CD4-positive, alpha-beta T cell treated with Interleukin-21 for 1 hour (primary cell): ENCODE measurements at regions not wholly inside any gene's neighbourhood (a gene's known extent, or its start where the extent isn't known, plus 50 kb on each side); places are given as distances from the start of the nearest gene placed in this dataset.
"Not testable (repeated sequence)": the region's sequence is repeated elsewhere in the genome, so short reads cannot be mapped to it uniquely, and the experiment has no call there.

Source experiments
- DNase-seq: peaks from one replicate; pipeline ENCODE4 v3.0.0-alpha.2; 2020

DNA sequence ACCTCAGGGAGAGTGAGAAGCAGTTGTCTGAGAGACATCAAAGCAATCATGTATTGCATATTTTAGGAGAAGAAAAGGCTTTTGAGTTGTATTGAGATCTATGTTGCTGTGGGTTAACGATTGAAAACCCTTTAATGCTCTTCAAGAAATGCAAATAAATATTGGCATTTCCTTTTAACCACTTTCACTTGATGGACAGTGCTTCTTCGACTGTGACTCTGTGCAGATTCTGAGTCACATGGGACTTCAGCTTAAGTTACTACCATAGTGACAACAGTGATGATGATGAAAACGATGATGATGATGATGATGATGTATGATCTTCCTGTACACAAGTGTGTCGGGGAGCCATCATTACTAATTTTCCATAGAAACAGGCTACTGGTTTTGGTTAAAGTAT, 181.8 kb downstream of the AKAIN1 start:
- DNase-seq, result no peak

DNA sequence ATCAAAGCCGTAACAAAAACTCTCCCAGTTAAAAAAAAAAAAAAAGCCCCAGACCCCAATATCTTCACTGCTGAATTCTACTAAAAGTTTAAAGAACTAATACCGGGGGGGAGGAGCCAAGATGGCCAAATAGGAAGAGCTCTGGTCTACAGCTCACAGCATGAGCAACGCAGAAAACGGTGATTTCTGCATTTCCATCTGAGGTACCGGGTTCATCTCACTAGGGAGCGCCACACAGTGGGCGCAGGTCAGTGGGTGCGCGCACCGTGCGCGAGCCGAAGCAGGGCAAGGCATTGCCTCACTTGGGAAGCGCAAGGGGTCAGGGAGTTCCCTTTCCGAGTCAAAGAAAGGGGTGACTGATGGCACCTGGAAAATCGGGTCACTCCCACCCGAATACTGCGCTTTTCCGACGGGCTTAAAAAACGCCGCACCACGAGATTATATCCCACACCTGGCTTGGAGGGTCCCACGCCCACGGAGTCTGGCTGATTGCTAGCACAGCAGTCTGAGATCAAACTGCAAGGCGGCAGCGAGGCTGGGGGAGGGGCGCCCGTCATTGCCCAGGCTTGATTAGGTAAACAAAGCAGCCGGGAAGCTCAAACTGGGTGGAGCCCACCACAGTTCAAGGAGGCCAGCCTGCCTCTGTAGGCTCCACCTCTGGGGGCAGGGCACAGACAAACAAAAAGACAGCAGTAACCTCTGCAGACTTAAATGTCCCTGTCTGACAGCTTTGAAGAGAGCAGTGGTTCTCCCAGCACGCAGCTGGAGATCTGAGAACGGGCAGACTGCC, 192.8 kb downstream of the AKAIN1 start:
- DNase-seq, result not testable (repeated sequence)

DNA sequence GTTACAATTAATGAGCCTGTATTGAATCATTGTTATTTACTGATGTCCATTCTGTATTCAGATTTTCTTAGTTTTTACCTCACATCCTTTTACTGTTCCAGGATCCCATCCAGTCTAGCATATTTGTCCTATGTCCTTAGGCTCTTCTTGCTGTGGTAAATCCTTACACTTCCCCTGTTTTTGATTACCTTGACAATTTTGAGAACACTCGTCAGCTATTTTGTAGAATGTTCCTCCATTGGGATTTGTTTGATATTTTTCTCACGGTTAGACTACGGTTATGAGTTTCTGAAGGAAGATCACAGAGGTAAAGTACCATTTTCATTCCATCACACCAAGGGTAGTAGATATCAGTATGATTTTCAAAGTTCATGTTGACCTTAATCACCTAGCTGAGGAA, 202.3 kb downstream of the AKAIN1 start:
- DNase-seq, result no peak

DNA sequence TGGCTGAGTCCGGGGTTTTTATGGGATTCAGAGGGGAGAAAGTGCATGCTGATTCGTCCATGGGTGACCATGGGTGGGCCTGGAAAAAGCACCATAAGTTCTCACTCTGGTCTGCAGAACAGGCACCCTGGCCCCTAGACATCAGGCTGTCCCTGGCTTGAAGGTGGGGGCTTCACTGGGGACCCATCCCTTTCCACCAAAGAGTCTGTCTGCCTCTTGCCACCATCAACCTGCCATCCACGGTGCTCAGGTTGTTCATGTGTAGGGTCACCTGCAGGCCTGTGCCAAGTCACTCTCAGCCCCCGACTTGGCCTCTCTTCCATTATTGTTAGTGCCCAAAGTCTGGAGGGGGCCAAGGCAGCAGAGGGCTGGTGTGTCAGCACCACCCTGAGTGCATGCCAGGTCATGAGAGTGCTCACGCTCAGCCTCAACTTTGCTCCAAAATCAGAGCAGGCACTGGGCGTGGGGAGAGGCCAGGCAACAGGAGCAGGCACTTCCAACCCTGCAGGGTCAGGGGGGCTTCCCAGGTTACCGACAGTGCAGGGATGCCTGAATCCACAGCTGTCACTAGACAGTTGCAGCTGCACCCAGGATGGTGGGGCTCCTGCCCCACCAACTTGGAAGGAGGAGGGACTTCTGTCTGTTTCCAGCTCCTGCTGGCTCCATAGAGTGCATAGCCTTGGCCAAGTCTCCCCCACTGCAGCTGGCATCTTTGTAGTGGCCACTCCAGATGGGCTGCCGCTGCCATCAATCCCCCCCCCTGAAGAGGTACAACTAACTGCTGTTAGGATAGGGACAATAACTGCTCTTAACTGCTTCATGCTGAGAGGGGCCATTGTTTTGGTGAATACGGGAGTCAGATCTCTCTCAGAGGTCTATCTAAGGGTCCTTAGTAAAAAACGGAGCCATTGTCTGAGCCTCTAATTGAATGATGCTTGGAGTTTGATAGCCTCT, 209.3 kb downstream of the AKAIN1 start:
- no peak for DNase-seq

DNA sequence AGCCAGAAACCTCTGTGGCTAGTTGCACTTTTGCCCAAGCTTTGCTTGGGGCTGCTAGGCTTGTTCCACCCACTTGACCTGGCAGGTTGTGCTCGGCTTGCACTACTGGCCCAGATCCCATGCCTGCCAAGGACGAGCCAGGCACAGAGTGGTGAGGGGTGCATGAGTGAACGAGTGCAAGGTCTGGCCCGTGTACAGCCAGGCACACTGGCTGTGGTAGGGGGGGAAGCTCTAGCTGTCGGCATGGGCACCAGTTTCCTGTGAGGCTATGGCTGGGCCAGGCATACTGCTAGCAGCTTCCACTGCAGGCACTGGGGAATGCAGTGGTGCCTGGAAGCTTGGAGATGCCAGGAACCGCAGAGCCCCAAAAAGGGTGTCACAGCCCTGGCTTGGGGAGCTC, 210.4 kb downstream of the AKAIN1 start:
- no peak for DNase-seq

DNA sequence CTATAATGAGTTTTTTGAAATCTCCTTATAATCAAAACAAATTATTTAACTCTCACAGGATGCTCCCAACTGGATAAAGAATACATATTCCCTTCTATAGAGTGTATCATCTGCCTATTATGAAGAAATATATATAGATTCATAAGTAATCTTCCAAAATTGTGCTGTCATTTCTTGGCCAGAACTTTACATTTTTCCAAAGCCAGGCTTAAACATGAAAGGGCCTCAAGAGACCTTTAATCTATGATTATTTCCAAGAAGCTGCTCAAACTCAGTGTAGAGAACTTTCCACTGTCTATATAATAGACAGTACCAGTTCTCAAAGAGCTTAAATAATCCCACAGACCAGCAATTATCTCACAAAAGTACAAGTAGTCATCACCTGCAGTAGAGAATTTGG, 211.0 kb downstream of the AKAIN1 start:
- DNase-seq, result no peak

DNA sequence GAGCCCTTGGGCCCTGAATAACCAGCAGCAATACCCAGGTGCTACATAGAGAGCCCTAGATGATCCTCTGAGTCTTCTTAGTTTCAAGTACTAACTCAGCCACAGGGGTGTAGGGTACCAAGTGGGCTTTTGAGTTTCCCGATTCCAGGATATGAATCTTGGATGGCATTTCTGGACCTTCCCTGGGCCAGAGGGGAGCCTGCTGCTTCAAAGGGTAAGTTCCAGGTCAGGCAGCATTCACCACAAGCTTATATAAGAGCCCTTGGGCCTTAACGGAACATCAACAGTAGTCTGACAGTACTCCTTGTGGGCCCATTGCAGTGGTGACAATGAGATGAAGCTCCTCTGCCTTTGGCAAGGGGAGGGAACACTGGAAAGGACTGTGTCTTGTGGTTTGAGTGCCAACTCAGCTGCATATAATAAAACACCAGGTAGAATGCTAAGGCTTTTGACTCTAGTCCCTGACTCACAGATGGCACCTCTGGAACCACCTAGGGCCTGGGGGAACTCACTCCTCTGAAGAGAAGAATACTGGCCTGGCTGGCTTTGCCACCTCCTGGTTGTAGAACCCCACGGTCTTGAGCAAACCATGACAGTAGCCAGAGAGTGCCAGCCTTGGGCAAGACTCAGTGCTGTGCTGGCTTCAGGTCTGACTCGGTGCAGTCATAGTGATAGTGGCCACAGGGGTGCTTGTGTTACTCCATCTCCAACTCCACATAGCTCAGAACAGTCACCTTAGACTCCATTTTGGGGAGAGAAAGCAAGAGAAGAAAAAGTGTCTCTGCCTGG, 235.7 kb downstream of the AKAIN1 start:
- no peak for DNase-seq

DNA sequence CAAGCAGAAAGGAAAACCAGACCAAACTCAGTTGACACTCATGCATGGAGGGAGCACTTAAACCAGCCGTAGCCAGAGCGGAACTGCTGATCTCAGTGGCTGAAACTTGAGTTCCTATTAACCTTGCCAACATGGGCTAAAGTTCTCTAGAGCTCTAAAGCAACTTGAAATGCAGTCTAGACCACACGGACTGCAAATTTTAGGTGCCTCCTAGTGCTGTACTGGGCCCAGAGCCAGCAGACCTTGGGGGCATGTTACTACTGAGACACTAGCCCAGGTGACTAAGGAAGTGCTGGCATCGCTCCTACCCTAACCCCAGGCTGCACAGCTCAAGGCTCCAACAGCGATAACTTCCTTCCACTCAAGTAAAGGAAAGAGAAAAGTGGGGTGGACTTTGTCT, 236.5 kb downstream of the AKAIN1 start:
- no peak for DNase-seq

DNA sequence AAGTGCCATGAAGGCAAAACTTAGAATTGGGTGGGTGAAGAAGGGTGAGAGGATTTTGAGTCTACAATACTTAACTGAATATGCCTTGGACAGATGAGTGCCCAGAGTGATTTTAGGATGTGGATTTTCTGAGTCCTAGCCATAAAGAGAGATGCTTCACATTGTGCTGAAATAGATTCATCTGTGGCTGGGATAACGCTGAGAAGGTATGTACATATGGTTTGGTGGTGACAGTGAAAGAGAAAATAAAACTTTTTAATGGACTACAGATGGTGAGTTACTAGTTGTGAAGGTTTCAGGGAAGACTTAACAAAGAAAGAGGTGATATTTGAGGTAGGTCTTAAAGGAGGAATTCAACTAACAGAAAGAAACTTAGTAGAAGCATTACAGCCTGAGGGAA, 265.8 kb downstream of the AKAIN1 start:
- no peak for DNase-seq

DNA sequence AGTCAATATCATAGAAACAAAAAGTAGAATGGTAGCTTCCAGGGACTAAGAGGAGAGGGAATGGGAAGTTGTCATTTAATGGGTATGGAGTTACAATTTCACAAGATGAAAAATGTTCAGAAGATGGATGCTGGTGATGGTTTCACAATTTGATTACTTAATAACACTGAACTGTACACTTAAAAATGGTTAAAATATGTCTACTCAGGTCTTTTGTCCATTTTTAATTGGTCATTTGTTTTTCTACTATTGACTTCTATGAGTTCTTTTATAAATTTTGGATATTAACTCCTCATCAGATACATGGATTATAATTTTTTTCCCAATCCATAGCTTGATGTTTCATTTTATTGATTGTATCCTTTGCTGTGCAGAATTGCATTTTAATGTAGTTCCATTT, 275.5 kb downstream of the AKAIN1 start:
- DNase-seq, result no peak

DNA sequence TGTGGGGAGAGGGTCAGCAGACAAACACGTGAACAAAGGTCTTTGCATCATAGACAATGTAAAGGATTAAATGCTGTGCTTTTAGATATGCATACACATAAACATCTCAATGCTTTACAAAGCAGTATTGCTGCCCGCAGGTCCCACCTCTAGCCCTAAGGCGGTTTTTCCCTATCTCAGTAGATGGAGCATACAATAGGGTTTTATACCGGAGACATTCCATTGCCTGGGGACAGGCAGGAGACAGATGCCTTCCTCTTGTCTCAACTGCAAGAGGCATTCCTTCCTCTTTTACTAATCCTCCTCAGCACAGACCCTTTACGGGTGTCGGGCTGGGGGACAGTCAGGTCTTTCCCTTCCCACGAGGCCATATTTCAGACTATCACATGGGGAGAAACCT, 279.5 kb downstream of the AKAIN1 start:
- not testable (repeated sequence) for DNase-seq

DNA sequence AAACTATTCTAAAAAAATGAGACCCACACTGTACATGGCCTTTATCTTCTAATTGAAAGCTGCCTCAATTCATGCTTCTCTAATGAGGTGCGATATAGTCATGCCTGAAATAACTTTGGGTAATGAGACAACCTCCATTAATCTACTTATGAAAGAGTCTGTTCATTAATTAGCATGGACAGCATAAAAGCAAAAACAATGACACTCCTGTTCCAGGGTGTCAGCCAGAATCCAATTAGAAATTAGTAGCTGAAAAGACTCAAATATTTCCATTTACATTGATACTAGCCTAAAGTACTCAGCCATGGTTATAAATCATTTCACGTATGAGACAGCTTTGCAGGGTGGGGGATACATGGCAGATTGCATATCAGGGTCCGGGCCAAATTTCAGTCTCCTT, 288.7 kb downstream of the AKAIN1 start:
- no peak for DNase-seq

DNA sequence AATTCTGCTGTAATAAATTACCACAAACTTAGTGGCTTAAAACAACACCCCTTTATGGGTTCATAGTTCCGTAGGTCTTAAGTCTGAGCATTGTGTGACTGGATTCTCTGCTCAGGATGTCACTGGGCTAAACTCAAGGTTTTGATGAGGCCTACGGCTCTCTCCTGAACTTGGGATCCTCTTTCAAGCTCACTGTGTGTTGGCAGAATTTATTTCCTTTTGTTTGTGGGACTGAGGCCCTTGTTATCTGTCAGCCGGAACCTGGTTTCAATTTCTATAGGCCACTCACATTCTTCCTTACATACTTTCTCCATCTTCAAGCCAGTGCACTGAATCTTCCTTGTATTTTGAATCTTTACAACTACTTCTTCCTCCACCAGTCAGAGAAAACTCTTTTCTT, 290.2 kb downstream of the AKAIN1 start:
- no peak for DNase-seq

DNA sequence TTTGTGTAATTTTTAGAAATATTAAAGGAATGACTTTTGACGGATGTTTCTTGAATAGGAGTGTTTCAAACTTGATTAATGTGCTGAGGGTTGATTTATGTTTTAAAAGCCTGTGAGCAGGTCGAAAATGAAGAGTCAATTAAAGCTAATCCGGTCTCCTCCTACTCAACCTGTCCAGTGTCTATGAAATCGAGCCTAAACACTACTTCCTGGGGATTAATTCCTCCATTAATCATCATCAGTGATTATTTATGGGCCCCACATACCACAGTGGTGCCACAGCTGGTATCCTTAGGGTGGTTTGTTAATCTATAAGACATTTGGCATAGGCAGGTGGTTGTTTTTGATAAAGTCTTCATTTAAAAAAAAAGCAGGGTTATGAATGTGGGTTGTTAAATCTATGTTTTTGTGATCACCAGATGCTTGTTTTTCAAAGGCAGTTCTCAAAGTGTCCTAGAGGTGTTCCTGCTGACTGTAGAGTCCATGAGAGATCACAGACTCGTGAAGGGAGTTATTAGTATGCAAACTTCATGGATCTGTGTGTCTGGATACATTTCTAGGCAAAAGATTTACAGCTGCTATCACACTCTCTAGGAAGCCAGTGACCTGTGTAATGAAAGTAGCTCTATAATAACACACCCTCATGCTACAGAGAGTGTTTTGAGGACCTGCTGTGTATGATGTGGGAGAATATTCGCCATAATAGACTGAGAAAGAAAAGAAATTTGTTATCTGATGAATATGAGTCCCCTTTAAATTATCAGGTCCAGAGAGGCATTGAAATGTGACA, 308.6 kb downstream of the AKAIN1 start:
- no peak for DNase-seq

DNA sequence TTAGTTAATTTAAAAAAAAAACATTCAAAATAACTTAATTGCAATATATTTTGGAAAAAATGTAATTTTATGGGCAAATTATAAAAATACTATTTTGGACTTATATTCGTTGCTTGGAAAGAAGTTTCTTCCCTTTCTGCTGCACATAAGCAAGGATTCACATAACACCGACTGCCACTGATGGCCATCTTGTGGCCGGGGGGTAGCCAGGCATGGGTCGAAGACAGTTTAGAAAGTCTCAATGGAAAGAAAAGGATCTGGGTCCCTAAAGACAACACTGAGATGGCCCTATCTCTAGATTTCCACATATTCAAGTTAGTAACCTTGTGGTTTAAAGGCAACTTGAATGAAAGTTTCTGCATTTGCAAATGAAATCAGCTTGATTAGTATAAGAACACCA, 318.6 kb downstream of the AKAIN1 start:
- no peak for DNase-seq

DNA sequence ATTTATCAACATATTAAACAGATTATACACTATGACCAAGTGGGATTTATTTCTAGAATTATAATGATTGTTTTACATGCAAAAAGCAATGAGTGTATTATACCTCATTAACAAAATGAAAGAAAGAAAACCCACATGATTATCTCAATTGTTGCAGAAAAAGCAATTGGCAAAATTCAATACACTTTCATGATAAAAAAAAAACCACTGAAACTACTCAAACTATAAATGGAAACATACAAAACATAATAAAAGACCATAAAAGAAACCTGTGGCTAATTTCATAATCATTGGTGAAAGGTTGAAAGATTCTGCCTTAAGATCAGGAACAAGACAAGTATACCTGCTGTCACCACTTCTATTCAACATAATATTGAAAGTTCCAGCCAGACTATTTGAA, 325.9 kb downstream of the AKAIN1 start:
- no peak for DNase-seq

DNA sequence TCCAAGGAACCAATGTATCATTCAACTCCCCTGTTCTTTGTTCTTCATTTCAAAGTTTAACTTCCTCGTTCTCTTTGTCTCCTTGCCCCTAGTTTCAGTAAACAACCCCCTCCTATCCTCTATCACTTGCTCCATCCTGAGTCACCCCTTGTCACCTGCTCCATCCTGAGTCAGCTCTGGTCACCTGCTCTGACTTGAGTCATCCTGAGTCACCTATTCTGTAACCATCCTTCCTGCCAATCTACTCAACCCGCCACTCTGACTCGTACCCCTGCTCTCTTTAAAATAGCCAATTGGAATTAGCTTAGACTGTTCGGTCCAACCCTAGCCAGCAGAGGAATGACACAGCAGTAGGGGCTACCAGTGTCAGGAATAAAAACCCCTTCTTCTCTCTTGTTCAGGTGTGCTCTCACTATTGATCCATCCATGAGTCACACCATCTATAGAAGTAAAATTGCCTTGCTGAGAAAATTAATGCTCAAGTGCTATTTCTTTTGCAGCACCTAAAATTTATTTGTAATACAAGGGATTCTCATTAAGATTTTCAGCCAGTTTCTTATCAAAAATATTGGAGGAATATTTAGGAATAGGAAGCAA, 326.8 kb downstream of the AKAIN1 start:
- no peak for DNase-seq

DNA sequence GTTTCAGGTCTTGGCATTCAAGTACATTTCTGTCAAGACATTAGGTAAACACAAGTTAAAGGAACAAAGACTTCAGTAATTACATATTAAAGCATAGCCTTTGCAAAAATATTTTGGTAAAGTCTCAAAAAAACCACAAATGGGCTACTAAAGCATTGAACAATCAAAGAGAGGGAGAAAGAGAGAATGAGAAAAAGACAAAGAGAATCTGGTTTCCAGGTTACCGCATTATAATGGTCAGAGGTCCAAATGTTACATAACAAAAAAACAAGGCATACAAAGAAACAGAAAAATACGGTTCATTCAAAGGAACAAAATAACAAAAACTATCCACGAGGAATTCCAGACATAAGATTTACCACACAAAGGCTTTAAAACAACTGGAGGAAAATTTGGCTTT, 327.9 kb downstream of the AKAIN1 start:
- no peak for DNase-seq

DNA sequence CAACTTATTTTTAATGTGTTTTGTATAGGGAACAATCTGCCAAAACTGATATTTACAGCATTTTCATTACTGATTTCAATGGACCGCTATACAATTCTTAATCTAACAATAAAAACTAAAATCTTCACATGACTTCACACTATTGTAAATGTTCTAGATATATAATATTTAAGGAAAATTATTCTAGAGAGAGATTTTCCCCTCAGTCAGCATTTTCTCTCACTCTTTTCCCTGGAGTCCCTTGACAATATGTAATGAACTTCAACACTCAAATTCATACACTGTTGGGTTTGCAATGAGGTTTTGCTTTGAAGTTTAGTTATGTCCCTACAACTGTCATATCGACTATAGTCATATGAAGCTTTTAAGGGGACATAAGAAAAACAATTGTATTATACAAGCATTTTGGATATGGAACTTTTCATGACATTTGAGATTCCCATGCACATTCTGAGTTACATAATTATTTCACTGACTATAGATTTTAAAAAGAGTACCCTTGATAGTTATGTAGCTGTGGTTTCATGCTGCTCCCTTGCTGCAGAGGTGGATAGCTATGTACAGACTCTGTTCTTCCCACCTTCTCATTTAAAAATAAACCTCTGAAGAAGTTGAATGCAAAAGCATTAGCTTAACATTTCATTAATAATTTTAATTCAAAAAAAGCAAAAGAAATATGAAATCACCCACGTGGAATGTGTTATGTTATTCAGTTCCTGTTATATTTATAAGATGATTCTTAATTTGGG, 338.5 kb downstream of the AKAIN1 start:
- no peak for DNase-seq

DNA sequence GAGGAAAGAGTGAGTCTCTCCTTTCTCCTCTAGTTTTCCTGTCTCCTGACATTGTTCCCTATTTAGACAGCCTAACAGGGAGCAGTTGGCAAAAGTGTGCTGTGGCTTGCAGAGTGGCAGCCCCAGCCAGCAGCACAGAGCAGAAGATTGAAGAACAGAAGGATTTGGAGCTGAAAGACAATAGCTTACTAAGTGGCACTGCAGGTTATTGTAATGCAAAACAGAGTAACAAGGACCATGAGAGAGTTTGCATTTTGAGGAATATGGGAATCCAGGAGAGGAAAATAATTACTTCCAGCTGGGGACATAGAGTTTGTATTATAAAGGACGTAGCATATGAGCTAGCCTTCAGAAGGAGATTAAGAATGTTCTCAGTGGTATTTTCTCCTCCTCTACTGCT, 342.4 kb downstream of the AKAIN1 start:
- no peak for DNase-seq

DNA sequence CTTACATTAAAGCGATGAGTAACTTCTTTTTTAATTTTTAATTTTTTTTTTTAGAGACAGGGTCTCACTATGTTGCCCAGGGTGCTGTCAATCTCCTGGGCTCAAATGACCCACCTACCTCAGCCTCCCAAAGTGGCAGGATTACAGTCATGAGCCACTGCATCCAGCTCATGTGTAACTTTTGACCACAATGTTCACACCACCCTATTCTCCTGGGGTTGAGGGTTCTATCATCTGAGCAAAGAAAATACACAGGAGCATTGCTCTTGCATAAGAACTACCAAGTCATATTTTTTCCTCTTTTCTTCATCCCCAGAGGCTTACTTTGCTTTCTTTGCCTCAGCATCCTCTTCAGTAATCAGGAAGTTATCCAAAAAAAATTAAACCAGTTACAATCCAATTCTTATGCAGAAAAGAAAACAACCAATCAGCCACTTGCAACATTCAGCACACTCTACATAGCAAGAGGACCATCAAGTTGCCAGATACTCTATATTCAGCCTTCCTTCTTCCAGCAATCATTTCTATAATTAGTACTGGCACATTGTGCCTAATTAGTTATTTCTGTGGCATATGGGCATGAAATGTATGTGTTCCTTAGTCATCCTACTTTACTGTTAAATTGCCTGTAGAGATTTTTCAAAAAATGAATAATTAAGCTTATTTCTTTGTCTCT, 345.6 kb downstream of the AKAIN1 start:
- no peak for DNase-seq
